Mammary epithelial cell (primary cell): ENCODE measurements at regions not wholly inside any gene's neighbourhood (a gene's known extent, or its start where the extent isn't known, plus 50 kb on each side); places are given as distances from the start of the nearest gene placed in this dataset.

ENCODE experiments used
- CTCF ChIP-seq, 2 donors: IDR thresholded peaks in 1 of 2; conservative IDR thresholded peaks in 1 of 2; 2 replicates each; pipeline ENCODE4 v1.5.1; 2011 to 2012; ENCODE audit warnings: inconsistent platforms in 2 of 2, low read length in 2 of 2, mild to moderate bottlenecking in 2 of 2, control low read depth in 1 of 2, low read depth in 1 of 2; ENCODE audit not compliant: insufficient read depth in 1 of 2; ENCODE audit errors: extremely low read depth in 1 of 2
- EZH2 ChIP-seq: IDR thresholded peaks from 2 replicates; pipeline ENCODE4 v1.6.1; 2012; ENCODE audit warnings: low read length, inconsistent platforms, borderline replicate concordance

GRCh38 chr20:60729135-60729900, 522.7 kb upstream of the CDH4 start:
- TF ChIP-seq CTCF (conservative IDR thresholded peaks at IDR 0.05 in 1 of 2, IDR thresholded peaks at IDR 0.05 in 1 of 2; ENCODE audit: extremely low read depth in 1 of 2, insufficient read depth in 1 of 2, low read depth in 1 of 2, low read length in 2 of 2) (no peak), EZH2 (no peak)
